C4-2B (cell line): ENCODE measurements at regions not wholly inside any gene's neighbourhood (a gene's known extent, or its start where the extent isn't known, plus 50 kb on each side); places are given as distances from the start of the nearest gene placed in this dataset.
"Not testable (repeated sequence)": the region's sequence is repeated elsewhere in the genome, so short reads cannot be mapped to it uniquely, and the experiment has no call there.

Source experiments
- CTCF ChIP-seq: fragments of 450-650 bp; conservative IDR thresholded peaks from 2 replicates; pipeline ENCODE4 v1.5.1; 2017; ENCODE audit warnings: mild to moderate bottlenecking
- ZFX ChIP-seq: fragments of 450-650 bp; IDR thresholded peaks from 2 replicates; pipeline ENCODE4 v1.6.1; 2017

- TF ChIP-seq CTCF, ZFX: not testable (repeated sequence)
Measured at GRCh38 chr3:195659136-195659533, 61.6 kb upstream of the MUC20 start.
